NOMO-1 treated with DMSO at 0.1 percent for 48 hours (cell line): ENCODE measurements at regions not wholly inside any gene's neighbourhood (a gene's known extent, or its start where the extent isn't known, plus 50 kb on each side); places are given as distances from the start of the nearest gene placed in this dataset.

Experiments
- DNase-seq: peaks from one replicate; lab custom pipeline; 2025; ENCODE audit not compliant: unreplicated experiment; lab: John Stamatoyannopoulos, UW

- DNase-seq, result no peak
These were observed 86.9 kb upstream of the SPATA31D4 start for GRCh38 chr9:81841333-81841732.

GRCh38 chr9:81844131-81844567 lies 84.1 kb upstream of the SPATA31D4 start:
- no peak for DNase-seq

DNA sequence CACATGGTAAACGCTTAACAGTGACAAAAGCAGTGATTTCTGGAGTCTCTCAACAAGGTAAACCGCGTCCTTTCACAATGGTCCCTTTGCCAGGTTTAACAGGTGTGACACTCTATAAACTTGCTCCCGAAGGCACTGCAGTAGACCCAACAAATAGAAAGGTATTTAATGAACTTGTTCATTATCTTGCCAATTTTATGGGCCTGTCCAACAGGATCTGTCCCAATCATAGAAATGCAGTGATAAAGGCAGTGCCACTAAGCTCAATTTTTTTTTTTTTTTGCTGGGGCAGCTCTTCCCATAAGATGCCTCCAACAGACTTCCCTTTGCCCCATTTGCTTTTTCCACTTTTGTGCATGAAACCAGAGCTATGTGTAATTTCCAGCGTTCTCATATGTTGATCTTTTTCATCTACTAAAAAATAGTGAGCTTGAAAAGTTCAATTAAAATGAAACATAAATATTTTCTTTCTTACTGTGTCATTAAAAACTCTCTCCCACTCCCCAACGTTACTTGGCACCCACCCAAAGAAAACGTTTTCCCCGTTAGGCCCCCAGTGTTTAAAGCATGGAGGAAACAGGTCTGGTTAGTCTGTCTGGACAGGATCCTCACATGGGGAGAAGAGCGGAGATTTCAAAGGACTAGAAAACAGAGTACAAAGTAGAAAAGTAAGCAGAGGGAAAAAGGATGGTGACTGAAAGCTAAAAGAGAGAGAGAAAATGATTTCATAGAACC lies 80.9 kb upstream of the SPATA31D4 start:
- no peak for DNase-seq

DNA sequence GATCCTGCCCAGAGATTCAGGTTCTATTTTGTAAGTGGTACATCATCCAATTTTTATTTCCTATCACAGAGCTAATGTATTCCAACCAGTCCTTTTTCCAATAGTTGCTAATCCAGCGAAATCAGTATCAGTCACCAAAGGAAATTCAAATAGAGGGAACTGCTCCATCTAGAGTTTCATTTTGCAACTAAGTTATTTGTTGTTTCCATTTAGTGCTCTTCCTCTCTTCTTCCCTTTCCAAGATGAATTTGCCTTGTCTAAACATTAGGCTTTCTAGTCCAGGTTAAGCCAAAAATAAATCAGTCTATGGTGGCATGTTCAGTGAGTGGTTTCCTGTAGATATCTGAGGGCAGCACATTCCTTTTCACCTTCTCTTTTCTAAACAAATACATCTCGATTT lies 79.8 kb upstream of the SPATA31D4 start:
- DNase-seq, result no peak

DNA sequence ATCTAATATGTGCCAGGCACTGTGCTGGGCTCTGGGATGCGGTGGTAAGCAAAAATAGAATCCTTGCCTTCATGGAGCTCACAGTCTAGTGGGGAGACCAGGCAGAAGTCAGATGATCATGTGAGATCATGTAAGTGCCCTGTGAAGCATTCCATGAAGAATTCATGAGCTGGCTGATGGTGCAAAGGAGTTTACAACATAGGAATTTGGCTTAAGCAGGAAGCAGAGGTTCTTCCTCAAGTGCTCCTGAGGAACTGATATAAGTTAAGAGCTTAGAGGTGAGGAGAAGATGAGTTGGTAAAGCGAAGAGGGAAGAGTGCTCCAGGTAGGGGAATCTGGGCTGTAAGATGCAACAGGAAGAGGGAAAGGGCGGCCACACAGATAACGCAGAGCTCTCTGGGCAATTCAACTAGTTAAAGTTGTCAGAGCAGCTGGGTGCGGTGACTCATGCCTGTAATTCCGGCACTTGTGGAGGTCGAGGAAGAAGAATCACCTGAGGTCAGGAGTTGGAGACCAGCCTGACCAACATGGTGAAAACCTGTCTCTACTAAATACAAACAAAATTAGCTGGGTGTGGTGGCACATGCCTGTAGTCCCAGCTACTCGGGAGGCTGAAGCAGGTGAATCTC lies 78.5 kb upstream of the SPATA31D4 start:
- DNase-seq, result no peak

GRCh38 chr9:81850724-81851123 lies 77.5 kb upstream of the SPATA31D4 start:
- DNase-seq, result no peak

DNA sequence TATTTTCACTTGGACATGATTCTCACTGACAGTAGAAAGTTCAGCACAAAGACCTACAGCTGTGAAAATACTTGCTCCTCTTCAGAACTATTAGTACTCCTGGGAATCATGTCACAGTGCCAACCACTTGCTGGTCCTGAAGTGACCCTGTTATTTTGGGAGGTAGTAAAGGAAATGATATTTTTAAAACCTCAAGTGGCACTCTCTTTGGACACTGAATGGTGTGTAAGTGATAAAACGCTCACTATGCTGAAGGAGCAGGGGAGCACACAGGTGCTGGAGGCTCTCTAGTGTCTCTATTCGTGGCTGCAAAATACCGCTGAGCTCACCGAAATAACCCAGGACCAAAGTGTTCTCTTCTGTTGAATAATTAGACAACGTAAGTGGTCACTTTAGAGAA lies 76.9 kb upstream of the SPATA31D4 start:
- no peak for DNase-seq

DNA sequence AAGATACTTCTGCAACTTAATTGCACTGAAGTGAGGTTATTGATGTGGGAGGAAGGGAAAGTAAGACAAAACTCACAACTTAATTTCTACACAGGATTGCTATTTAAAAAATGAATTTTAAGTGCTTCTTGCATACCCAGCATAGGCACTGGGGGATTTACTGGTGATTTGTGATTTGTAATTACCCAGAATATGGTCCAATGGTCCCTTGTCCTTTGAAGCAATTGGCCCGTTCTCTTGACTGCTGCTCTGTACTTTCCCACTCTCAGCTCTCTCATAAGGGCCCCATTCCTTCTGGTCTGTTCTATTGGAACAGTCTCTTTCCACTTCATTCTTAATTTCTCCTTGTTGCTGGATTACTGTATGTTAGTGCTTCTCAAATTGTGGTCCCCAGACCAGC lies 75.4 kb upstream of the SPATA31D4 start:
- DNase-seq, result no peak

- no peak for DNase-seq
These were observed 72.7 kb upstream of the SPATA31D4 start for GRCh38 chr9:81855538-81855937.

DNA sequence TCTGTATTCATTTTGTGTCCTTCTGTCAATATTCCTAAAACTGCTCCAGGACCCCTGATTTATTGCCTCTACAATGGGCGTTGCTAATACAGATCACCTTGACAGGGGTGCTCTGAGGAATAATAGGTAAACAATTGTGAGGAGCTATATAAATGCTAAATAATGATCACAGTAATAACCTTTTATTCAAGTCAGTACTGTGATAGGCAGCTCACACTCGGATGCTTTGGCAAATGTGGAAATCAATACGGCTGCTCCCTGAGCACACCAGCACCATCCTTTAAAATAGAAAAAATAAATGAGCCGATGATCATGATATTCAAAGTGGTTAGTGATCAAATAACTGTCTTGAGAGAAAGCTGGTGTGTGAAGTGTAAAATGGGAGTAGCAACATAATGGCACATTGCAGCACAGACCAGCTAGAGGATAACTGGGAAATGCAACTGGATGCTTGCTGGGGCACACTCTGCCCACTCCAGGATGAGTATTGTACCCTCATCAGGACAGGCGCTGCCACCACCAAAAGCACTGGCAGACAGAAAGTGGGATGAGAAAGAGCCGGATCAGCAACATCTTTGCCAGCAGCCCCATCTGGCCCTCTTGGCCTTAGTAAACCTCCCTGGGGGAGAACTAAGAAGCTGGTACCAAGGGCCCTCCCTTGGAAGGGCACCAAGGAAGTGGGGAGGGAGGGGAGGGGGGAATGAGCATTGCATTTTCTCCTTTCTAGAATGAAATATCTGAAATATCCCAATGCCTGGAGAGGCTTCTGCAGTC lies 69.4 kb upstream of the SPATA31D4 start:
- no peak for DNase-seq

DNA sequence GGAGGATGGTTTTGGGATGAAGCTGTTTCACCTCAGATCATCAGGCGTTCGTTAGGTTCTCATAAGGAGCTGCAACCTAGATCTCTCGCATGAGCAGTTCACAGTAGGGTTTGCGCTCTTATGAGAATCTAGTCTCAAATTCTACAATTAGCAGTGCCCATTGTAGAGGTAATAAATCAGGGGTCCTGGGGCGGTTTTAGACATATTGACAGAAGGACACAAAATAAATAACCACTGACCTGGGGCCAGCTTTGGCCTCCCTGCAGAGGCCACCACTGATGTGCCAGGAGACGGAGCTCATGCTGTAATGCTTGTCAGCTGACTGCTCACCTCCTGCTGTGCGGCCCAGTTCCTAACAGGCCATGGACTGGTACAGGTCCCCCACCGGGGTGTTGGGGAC lies 67.6 kb upstream of the SPATA31D4 start:
- DNase-seq, result no peak

DNA sequence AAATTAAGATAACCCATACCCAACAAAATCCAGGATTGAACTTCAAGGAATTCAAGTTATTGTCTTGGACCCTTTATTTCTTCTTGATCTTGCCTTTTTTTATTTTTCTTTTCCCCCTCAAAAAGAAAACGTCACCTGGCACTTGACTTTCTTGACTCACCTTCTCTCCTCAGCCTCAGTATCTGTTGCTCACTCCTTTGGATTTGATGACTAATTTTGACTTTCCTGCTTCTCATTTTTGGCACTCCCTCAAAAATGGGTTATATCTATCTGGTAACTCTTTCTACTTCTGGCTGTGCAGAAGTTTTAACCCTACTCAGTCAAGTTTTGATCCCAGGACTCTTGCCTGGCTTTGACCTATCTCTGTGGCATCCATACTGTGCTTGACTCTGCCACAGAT lies 66.6 kb upstream of the SPATA31D4 start:
- DNase-seq, result no peak

GRCh38 chr9:81868145-81868544 lies 60.1 kb upstream of the SPATA31D4 start:
- no peak for DNase-seq

DNA sequence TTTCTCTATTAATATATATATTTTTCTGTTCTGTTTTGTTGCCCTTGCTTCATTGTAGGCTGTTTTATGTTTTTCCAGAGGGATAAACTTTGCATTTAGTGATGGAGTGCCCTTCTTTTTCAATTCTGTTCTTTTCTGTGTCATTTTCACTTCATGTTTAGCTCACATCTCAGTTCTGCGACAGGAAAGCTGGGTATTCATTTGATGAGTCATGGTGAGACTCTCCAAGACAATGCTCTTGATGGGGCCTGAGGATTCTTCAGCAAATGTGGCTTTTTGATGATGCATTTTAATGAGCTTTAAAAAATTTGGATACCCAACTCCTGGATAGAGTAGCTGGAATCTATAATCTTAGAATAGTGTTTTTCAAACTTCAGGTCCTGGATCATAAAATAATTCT lies 56.5 kb upstream of the SPATA31D4 start:
- DNase-seq, result no peak

GRCh38 chr9:81874250-81874649 lies 54.0 kb upstream of the SPATA31D4 start:
- no peak for DNase-seq

- no peak for DNase-seq
These were observed 53.3 kb upstream of the SPATA31D4 start for GRCh38 chr9:81874931-81875330.

DNA sequence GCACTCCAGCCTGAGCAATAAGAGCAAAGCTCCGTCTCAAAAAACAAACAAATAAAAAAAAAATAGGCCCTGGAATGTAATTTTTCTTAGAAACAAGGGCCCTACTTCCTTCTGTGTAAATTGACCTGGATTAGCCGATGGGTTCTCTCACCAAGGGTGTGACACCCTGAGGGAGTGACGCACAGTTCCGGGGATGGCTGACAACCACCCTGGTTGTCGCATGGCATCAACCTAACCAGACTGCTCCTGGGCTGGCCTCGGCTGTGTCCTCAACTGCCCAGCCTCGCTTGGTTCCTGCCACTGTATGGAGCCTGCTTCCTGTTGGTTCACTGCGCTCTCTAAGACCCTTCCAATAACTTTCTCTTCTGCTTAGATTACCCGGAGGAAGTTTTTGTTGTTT lies 51.2 kb upstream of the SPATA31D4 start:
- no peak for DNase-seq
